Hepatocyte (in vitro differentiated cells): ENCODE measurements at regions not wholly inside any gene's neighbourhood (a gene's known extent, or its start where the extent isn't known, plus 50 kb on each side); places are given as distances from the start of the nearest gene placed in this dataset.

Source experiments
- DNase-seq: peaks from one replicate; pipeline ENCODE4 v3.0.0-alpha.2; 2016; ENCODE audit warnings: low spot score
- H2AFZ ChIP-seq: fragments of 200-600 bp; sonication (generic); 2 replicates; pipeline ENCODE4 v1.6.0; 2016; ENCODE audit warnings: antibody characterized with exemption, mild to moderate bottlenecking
- H3K27ac ChIP-seq: fragments of 200-600 bp; sonication (generic); 2 replicates; pipeline ENCODE4 v1.5.1; 2016; ENCODE audit warnings: mild to moderate bottlenecking
- H3K27me3 ChIP-seq: fragments of 200-600 bp; sonication (generic); 2 replicates; pipeline ENCODE4 v1.6.1; 2016
- H3K36me3 ChIP-seq: fragments of 200-600 bp; sonication (generic); replicated peaks from 2 replicates; pipeline ENCODE4 v1.5.1; 2016; ENCODE audit warnings: low read depth; ENCODE audit not compliant: insufficient read depth
- H3K4me1 ChIP-seq: fragments of 200-600 bp; sonication (generic); 2 replicates; pipeline ENCODE4 v1.5.1; 2016; ENCODE audit warnings: mild to moderate bottlenecking, moderate library complexity; ENCODE audit not compliant: insufficient read depth
- H3K4me2 ChIP-seq: fragments of 200-600 bp; sonication (generic); 2 replicates; pipeline ENCODE4 v1.6.0; 2016
- H3K4me3 ChIP-seq: fragments of 200-600 bp; sonication (generic); 2 replicates; pipeline ENCODE4 v1.5.1; 2016; ENCODE audit warnings: mild to moderate bottlenecking
- H3K79me2 ChIP-seq: fragments of 200-600 bp; sonication (generic); 2 replicates; pipeline ENCODE4 v1.6.0; 2017; ENCODE audit warnings: mild to moderate bottlenecking
- H3K9me2 ChIP-seq: fragments of 200-600 bp; sonication (generic); replicated peaks from 2 replicates; pipeline ENCODE4 v1.6.0; 2017; ENCODE audit warnings: mild to moderate bottlenecking; ENCODE audit not compliant: insufficient read depth
- H3K9me3 ChIP-seq: fragments of 200-600 bp; sonication (generic); 2 replicates; pipeline ENCODE4 v1.5.1; 2016; ENCODE audit warnings: low read depth, mild to moderate bottlenecking
- H4K20me1 ChIP-seq: fragments of 200-600 bp; sonication (generic); 2 replicates; pipeline ENCODE4 v1.6.0; 2016; ENCODE audit warnings: mild to moderate bottlenecking; ENCODE audit not compliant: insufficient read depth, poor library complexity, severe bottlenecking
- CTCF ChIP-seq: fragments of 200-600 bp; sonication (generic); IDR thresholded peaks from 2 replicates; pipeline ENCODE4 v1.5.1; 2016; ENCODE audit warnings: antibody characterized with exemption, mild to moderate bottlenecking; ENCODE audit not compliant: poor library complexity
- EZH2 ChIP-seq: fragments of 200-600 bp; sonication (generic); IDR thresholded peaks from 2 replicates; pipeline ENCODE4 v1.6.1; 2016; ENCODE audit warnings: antibody characterized with exemption, mild to moderate bottlenecking, borderline replicate concordance
- EZH2phosphoT487 ChIP-seq: fragments of 200-600 bp; sonication (generic); IDR thresholded peaks from one replicate; pipeline ENCODE4 v1.6.1; 2018; ENCODE audit warnings: antibody characterized with exemption, mild to moderate bottlenecking, low read depth, moderate library complexity; ENCODE audit not compliant: unreplicated experiment, severe bottlenecking
- WGBS: methylation state at CpG from one replicate; pipeline ENCODE4 v1.1.6; 2016; ENCODE audit warnings: low lambda C conversion rate; ENCODE audit errors: missing lambda C conversion rate; 5-methylcytosine and 5-hydroxymethylcytosine counted together

DNA sequence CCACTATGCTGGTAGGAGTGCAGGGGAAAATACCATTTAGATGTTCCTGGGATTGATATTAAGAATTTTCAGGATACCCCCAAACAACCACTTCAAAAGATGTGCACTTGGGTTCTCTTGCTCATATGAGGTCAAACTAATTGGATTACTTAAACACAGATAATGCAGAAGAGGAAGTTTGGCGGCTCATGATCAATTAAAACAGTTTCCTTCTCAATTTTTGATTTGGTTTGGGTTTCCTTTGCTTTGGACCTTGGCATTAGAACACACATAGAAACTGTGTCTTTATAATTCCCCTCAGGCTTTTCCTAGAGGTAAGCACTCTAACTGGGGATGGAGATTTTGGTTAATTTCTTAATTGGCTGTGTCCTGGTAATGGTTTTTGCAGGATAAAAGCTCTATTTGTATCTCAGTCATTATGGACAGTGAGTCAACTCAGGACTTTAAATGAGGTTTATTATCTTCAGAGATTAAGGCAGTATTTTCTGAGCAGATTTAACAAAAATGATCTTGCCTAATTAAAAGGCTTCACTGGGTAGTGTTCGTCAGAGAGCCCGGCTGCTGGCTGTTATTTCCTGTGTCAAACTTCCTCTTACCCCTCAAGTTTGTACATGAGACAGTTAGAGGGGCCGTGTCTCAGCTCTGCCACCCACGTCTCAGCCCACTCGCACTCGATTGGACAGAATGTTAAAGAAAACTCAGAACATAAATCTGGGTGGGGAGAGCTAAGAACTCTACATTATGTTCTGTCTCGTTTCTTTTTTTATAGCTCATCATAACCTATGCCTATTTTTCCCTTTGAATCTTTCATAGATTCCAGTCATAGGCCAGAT, 50.3 kb upstream of the PREP start:
- 79% methylated on average over 8 of the region's 8 CpGs for WGBS
- H3K27me3 ChIP-seq = no peaks in the 10 kb centered on the region
- no peaks in the 10 kb centered on the region for H3K79me2 ChIP-seq
- H3K36me3 ChIP-seq = no peaks in the 10 kb centered on the region
- no peak overlapping the region for H3K4me2 ChIP-seq
- DNase-seq = no peak
- H3K27ac ChIP-seq = no peak overlapping the region
- H3K4me3 ChIP-seq = no peak overlapping the region
- no peaks in the 10 kb centered on the region for H3K9me2 ChIP-seq
- no peaks in the 10 kb centered on the region for H4K20me1 ChIP-seq
- H2AFZ ChIP-seq = no peak overlapping the region
- no peaks in the 10 kb centered on the region for H3K9me3 ChIP-seq
- no peaks in the 10 kb centered on the region for H3K4me1 ChIP-seq
- no peak for TF ChIP-seq CTCF
- no peak for TF ChIP-seq EZH2
- no peak for TF ChIP-seq EZH2phosphoT487
